ENCODE measurements at regions not wholly inside any gene's neighbourhood (a gene's known extent, or its start where the extent isn't known, plus 50 kb on each side); places are given as distances from the start of the nearest gene placed in this dataset.
A peak's percentile ranks its signal among the peaks of the same experiment; 100 is the strongest.
"Not testable (repeated sequence)": the region's sequence is repeated elsewhere in the genome, so short reads cannot be mapped to it uniquely, and the experiment has no call there.

DNA sequence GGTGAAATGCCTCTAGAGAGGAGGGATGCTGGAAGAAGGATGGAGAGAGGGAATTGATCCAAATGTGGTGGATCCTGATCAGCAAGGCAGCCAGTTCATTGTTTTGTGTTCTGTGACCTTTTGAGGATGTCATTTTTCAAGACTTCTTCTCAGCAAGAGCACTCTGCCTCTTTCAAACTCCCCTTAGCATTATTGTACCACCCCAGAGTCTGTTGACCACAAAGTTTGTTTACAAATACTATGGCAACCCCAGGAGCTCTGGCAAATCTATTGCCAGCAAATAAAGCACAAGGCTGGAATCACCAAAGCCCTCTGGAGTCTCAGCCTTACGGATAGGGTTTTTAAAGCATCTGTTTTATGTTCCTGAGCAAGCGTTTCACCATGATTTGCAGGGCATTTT, 76.2 kb upstream of the SLC1A3 start:
- DNase-seq: no peak

DNA sequence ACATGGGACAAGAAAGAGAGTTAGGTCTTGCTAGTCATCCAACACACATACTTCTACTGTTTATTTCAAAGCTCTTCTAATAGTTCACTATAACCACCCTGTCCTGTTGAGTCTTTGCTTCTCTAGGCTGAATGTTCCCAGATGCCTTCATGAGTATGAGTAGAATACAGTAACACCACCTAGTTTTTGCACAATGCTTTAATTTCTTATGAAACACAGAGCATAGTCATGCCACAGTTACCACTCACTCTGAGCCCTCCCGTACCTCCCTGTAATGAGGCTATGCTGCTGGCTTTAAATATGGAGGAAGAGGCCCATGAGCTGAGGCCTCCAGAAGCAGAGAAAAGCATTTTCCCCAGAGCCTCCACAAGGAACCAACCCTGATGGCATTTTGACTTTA, 75.0 kb upstream of the SLC1A3 start:
- peak in 2 of 4 experiments; percentile 12 for DNase-seq

DNA sequence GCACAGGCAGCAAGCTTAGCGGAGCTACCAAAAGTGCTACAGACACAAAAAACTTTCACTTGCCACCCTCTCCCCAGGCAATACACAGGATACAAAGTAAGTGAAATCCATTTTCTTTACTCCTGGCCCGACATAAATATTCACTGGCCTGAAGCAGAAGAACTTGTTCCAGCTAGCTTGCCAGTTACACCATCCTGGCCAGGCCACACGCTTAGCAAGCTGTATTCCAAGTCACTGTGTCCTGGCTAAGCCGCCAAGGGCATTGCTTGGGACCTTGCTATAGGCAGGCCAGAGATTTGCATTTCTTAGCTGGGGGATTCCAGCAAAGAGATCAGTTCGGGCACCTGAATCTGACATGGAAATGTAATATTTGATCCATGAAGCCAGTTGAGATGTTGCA, 71.0 kb upstream of the SLC1A3 start:
- DNase-seq: no peak

DNA sequence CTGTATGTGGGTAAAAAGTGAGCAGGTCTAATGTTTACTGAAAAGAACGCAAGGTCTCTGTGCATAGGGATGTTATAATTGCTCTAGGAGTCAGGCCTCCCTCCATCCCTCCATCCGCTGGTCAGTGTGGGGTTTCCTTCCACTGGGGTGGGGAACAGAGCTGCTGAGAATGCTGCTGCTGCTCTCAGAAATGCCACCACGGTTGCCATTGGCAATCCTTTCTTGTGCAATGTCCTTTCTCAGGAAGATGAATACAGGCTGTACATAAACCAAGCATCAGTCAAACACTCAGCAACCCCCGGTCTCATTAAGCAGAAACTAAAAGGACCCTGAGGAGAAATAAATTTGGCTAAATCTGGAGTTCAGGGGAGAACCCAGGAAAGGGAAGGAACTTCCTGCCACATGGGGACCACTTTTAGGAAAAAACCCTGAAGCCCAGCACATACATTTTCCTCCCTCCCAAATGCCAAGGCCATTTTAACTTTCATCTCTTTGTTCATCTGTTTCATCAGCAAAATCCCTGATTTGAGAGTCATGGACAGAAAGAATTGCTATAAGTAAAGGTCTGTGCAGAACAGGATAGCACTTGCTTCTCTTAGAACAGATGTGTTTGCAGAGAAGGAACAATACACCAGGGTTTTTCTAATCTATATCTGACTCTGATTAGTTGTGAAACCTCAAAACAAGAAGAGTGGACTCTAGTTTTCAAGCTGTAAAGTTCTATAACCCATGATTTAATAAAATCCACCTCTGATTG, 70.4 kb upstream of the SLC1A3 start:
- DNase-seq: no peak

DNA sequence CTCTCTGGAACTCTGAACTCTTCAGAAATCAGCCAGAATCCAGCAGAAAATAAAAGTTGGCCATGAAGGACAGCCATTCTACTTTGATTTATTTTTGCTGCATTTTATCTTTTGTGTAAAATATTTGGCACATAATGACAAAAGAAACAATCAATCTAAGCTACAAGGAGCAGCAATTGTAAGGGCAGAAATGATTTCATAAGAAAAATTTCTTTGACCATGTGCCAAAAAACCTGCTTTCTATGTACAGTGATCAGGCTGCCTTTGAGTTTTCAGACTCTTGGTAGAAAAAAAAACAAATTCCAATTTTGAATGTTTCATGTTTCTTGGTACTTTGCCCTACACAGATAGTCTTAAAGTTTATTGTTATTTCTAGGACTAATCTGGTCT, 69.8 kb upstream of the SLC1A3 start:
- no peak for DNase-seq

DNA sequence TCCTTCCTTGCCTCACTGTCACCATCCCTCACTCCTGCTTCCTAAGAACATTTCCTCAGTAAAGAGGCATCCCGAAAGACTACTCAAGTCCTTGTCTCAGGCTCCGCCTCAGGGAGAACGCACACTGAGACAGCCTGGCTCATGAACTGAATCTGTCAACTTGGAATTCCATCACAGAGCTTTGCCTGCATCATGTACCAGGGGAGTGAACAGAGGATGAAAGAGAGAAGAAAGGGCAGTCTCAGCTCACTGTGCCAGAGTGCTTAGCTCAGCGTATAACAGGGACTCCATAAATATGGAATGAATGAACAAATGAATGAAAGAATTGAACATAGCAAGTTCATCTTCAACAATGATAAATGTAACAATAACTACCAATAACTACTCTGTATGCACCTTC, 68.7 kb upstream of the SLC1A3 start:
- DNase-seq: no peak

DNA sequence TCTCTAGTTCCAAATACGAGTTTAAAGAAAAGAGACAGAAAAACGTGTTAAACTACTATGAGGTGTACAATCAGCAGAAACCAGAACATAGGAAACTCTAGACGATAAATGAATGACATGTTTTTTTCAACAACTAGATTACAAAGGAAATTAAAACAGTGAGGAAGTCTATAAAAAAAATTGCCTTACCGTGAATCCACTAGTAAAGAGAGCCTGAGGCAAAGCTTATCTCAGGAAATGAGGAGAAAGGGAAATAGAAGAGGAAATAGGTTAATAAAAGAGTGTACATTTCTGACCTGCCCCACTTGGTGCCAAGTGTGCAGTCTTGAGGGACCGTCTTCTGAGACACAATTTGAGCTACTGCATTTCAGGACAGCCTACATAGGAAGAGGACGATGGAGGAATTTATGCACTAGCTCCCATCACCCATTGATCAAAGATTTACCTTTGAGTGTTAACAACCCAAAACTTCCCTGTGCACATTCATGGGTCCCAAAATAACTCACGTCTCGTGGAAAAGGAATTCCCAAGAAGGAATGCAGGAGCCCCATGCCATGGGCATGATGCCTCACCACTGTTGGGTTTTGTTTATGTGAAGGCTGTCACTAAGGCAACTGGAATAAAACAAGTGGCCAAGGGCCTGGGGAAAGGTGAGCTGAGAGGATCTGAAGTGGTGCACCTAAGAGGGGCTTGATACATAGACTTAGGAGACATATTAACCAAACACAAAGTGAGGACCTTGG, 53.6 kb upstream of the SLC1A3 start:
- DNase-seq: no peak

DNA sequence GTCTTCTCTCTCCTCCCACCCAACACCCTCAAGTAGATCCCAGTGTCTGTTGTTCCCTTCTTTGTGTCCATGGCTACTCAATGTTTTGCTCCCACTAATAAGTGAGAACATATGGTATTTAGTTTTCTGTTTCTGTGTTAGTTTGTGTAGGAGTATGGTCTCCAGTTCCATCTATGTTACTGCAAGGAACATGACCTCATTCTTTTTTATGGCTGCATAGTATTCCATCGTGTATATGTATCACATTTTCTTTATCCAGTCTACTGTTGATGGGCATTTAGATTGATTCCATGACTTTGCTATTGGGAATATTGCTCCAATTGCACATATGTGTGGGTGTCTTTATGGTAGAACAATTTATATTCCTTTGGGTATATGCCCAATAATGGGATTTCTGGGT, 51.4 kb upstream of the SLC1A3 start:
- DNase-seq: not testable (repeated sequence)

Measured in suppressor macrophage (primary cell).